Kasumi-1 (cell line): ENCODE measurements at regions not wholly inside any gene's neighbourhood (a gene's known extent, or its start where the extent isn't known, plus 50 kb on each side); places are given as distances from the start of the nearest gene placed in this dataset.

Experiments used
- DNase-seq, 2 experiments: peaks; one replicate each; lab custom pipeline; 2025; lab: John Stamatoyannopoulos, UW

- DNase-seq, result no peak
Measured at GRCh38 chr2:18927525-18928232, 338.3 kb upstream of the NT5C1B start.

GRCh38 chr2:18926631-18927524 lies 337.5 kb upstream of the NT5C1B start:
- DNase-seq, result no peak

- no peak for DNase-seq
Measured at GRCh38 chr2:18925296-18925695, 335.9 kb upstream of the NT5C1B start.

DNA sequence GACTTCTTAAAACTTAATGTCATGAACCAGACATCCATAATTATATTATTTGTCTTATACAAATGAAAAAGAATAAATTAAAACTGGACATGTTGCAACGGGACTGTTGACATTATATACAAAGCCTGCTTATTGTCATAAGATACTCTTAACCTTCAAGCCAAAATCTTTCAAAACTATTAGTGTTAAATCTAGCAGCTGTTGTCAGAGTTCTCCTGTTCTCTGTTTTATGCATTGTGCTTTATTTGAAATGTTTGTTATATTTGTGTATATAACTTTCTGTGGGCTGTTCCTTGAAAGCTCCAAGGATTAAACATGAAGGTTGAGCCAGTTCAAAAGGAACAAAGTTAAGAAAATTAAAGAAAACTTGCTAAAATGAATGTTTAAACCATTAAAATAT lies 335.5 kb upstream of the NT5C1B start:
- DNase-seq, result no peak

- DNase-seq, result no peak
Measured at GRCh38 chr2:18924386-18924785, 335.0 kb upstream of the NT5C1B start.

GRCh38 chr2:18922276-18922675 lies 332.9 kb upstream of the NT5C1B start:
- DNase-seq, result no peak

GRCh38 chr2:18918280-18918679 lies 328.9 kb upstream of the NT5C1B start:
- DNase-seq, result no peak

DNA sequence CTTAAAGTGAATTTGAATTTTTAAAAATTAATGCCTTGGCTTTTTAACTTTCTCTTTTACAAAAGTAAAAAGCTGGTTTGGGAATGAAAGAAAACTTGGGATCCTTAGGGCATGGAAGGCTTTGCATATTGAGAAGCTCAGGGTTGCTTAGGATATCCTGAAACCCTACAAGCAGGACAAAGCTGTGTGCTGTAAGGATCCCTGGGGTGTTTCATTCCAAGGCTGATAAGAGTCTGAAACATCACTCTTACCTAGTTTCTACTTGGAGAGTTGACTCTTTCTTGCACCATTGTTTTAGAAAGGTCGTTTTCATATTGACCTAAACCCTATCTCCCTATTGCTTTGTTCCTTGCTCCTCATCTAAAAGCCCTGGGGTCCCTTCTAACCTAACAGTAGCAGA lies 325.9 kb upstream of the NT5C1B start:
- DNase-seq, result no peak

GRCh38 chr2:18913512-18913911 lies 324.1 kb upstream of the NT5C1B start:
- no peak for DNase-seq

GRCh38 chr2:18912225-18912888 lies 323.0 kb upstream of the NT5C1B start:
- DNase-seq, result no peak

DNA sequence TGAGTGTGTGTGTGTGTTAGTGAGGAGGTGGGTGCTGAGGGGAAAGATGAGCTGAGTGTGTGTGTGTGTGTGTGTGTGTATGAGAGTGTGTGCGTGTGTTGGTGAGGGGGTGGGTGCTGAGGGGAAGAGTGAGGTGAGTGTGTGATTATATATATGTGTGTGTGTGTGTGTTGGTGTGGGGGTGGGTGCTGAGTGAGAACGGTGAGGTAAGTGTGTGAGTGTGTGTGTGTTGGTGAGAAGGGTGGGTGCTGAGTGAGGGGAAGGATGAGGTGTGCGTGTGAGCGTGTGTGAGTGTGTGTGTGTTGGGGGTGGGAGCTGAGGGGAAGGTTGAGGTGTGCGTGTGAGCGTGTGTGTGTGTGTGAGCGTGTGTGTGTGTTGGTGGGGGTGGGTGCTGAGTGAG lies 322.0 kb upstream of the NT5C1B start:
- DNase-seq, result no peak

GRCh38 chr2:18910843-18911242 lies 321.5 kb upstream of the NT5C1B start:
- DNase-seq, result no peak

DNA sequence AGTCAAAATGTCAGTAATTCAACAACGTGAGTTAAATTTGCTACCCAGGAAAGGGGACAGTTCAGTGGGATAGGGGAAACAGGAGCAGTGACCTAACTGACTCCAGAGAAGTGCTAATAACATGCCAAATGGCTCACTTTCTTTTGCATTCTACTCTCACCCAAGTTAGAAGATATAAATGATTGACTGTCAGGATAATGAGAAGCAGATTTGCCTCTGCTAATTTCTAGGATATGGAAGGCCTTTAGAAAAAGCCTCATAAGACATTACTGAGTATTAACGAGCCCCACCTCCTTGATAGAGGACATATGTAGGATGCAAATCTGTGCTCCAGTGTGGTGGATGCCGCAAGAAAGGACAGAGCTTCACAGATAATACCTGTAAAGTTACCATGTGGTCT lies 318.6 kb upstream of the NT5C1B start:
- DNase-seq, result no peak

DNA sequence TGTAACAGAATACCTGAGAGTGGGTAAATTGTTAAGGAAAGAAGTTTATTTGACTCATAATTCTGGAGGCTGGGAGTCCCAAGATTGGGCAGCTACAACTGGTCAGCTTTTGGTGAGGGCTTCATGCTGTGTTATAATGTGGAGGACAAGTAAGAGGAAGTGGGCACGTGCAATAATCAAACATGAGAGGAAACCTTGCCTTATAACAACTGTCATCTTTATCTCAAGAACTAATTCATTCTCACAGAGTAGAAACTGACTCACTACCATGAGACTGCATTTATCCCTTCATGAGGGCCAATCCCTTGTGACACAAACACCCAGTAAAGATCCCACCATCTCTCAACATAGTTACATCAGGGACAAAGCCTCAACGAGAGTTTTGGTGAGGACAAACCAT lies 318.1 kb upstream of the NT5C1B start:
- no peak for DNase-seq

DNA sequence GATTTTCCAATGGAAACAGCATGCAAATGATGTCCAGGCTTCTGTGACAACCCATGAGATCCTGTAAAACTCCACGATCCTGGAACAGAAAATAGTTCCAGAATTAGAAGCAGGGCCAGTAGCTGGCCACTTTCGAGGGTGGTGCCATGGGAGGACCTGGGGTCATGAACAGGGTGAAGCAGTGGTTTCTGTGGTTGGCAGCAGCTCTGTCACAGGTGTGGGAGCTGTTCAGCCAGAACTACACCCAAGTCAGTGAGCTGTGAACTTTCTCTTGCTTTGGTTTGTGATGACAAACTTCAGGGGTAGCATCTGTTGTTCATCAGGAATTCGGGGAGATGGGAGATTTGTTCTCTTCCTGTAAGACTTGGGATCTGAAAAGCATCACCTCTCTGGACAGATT lies 314.4 kb upstream of the NT5C1B start:
- DNase-seq, result no peak

- no peak for DNase-seq
Measured at GRCh38 chr2:18901242-18901641, 311.9 kb upstream of the NT5C1B start.

- no peak for DNase-seq
Measured at GRCh38 chr2:18900691-18901141, 311.3 kb upstream of the NT5C1B start.

DNA sequence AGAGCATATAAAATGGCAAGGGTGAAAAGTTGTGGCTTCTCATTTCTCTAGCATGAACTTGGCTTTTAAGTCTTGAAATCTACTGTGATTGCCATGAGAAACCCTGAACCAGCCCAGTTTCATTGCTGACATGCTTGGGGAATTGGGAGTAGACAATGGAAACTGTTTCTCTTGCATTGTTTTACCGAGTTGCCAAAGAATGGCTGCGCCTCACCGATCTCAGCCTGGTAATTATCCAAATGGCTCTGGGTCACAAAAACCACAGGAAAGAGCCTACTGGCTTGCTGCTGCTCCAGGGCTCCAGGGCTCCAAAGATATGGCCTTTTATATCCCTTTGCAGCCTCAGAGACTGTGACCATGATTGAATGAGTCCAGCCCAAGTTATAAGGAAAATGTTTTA lies 310.4 kb upstream of the NT5C1B start:
- DNase-seq, result no peak

DNA sequence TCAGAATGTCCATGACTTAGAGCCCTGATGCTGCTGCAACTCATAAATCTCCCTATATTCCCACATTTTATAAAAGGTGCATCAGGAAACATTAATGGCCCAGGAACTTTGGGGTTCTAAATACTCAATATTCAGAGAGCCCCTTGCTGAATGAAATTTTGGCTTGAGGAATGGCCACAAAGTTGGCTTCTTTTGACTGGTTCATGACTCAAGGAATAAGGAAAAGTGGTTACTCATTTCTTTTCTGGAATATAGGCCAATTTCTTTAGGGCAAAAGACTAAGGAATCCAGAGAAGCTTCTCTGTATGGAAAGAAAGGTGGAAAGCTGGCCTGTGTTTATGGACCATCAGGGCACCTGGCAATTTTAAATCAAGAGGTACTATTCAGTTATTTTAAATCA lies 308.9 kb upstream of the NT5C1B start:
- DNase-seq, result no peak

DNA sequence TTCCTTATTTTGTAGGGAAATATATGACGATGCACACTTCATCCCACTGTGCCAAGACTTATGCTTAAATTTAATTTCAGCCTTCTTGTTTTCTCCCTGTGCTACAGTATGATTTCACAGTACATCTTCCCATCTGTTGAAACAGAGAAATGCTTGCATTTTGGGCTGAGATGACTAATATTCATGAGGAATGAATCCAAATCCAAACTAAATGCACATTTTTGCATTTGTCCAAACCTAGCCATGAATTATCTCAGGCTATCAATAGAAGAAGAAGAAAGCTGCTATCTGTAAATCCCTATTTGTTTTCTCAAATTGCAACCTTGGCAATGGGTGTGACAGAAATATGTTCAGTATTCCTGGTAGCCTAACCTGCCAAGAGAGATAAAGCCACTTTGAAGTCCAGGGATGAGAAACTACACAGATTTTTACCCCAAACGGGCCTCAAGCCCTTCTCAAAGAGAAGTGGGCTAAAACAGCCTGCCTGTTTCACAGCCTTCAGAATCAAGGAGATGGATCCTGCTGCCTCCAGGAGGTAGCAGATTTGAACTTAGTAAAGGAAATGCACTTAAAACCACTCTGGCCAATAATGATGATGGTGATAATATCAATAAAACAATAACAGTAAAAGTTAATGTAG lies 306.9 kb upstream of the NT5C1B start:
- no peak for DNase-seq

DNA sequence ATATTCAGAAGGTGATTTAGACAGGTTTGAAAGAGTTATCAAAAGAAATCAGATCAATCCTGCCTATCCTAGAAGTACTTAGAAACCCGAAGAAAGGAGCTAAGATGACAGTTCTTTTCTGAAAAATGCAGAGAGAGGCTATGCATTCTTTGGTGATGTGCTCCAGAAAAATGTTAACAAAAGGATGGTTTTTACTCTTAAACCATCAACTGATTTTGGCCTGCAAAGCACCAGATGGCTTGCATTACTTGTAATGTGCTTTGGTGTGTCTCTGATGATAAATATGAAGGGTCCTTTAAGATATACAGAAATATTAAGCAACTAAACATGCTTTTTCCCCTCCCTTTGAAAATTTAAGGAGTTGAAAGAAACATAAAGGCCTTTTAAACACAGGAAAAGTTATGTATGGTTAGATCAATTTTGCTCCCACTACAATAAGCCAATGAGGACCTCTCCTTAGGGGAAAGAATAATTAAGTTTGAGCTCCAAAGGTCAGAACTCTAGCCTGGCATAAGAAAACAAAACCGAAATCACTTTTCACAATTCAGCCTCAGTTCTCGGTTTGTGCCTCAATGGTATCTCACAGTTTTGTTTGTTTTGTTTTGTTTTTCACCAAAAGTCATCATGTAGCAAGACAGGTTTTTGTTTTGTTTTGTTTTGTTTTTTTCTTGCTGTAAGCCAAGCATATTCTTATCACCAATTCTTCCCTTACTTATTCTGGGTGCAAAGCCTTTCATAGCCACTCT lies 302.4 kb upstream of the NT5C1B start:
- no peak for DNase-seq
